ENCODE measurements at regions not wholly inside any gene's neighbourhood (a gene's known extent, or its start where the extent isn't known, plus 50 kb on each side); places are given as distances from the start of the nearest gene placed in this dataset.
"Not testable (repeated sequence)": the region's sequence is repeated elsewhere in the genome, so short reads cannot be mapped to it uniquely, and the experiment has no call there.

DNA sequence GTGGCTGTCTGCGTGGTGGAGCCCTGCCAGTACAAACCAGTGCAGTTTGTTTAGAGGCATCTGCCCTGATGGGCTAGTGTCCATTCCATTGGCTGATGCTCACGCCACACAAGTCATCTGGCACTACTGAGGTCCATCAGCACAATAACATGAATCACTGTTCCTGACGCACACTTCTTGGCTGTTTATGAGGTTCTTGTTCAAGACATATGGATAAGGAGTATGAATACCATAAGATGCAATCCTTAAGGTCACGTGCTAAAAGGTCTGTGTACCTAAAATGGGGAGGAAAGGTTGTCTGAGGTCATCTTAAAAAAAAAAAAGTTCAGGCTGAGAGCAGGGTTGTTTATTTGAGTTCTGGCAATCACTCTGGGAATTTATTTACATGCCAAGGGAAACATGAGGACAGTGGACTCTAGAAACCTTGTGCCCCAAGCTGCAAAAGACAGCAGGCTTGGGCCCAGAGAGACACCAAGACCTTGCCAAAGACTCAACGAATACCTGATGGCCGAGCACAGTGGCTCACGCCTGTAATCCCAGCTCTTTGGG lies 54.1 kb upstream of the SHLD1 start:
- no peak for DNase-seq
- Mint-ChIP-seq H3K9me3 (peaks cover 2% of the 10 kb centered on the region), H3K27me3 (ENCODE audit: low read depth) (no peaks in the 10 kb centered on the region), H3K4me3 (no peak overlapping the region), H3K4me1 (ENCODE audit: low read depth) (no peaks in the 10 kb centered on the region), H3K36me3 (ENCODE audit: low read depth) (no peaks in the 10 kb centered on the region), H3K27ac (no peak overlapping the region)
- intact Hi-C loops (cut with micrococcal nuclease) = no loop called here
- CTCF ChIA-PET = interaction anchor here (0.7 kb wide), 1 partner anchor 348 kb away, joined by 3 read pairs; no protein-coding TSS in a partner anchor

DNA sequence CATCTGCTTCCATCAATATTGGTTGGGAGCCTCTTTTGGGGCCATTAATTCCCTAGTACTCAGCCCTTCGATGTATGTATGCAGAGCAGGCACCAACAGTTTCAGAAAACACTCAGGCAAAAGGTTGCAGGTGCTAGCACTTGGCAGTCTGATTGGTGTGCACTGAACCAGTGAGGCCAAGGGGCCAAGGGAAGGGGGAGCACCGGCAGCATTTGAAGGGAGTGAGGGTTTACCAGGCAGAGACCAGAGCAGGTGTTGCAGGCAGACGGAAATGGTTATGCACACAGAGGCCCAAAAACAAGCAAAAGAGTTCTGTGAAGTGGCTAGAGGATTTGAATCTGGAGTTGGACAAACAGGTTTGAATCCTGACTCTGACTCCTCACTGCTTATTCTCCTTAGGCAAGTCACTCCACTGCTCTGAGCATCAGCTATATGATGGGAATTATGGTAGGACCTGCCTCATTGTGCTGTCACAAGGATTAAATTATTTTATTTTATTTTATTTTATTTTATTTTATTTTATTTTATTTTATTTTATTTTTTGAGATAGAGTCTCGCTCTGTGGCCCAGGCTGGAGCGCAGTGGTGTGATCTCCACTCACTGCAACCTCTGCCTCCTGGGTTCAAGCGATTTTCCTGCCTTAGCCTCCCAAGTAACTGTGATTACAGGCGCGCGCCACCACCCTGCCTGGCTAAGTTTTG lies 58.1 kb upstream of the SHLD1 start:
- Mint-ChIP-seq H3K36me3 (ENCODE audit: low read depth) (no peaks in the 10 kb centered on the region), H3K9me3 (peaks cover 2% of the 10 kb centered on the region), H3K27me3 (ENCODE audit: low read depth) (no peaks in the 10 kb centered on the region), H3K27ac (no peak overlapping the region), H3K4me1 (ENCODE audit: low read depth) (no peaks in the 10 kb centered on the region), H3K4me3 (no peak overlapping the region)
- intact Hi-C loops (cut with micrococcal nuclease) = no loop called here
- no peak for DNase-seq
- CTCF ChIA-PET = interaction anchor here (1.2 kb wide), 2 partner anchors 97 to 162 kb away, joined by 3 to 5 read pairs; no protein-coding TSS in a partner anchor

DNA sequence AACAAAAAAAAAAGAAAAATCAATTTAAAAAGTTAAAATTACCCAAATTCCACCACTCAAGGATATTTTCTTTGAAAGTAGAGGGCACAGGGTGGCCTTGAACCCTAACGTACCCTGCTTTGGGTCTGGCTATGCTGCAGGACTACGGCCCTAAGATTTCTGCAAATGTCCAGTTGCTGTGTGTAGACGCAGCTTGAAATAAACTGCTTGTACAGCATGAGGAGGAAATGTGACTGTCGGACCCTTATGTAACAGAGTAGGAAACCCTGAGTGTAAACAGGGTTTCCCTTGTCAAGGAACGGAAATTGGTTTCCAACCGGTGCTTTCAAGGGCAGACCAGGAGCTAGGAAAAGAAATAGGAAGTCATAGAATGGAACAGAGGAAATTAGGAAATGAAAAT lies 60.7 kb upstream of the SHLD1 start:
- no peak overlapping the region for H3K27ac Mint-ChIP-seq
- CTCF ChIA-PET = no interaction called here
- intact Hi-C loops (cut with micrococcal nuclease) = no loop called here
- DNase-seq = no peak
- no peaks in the 10 kb centered on the region for H3K9me3 Mint-ChIP-seq
- H3K4me3 Mint-ChIP-seq = no peak overlapping the region
- H3K36me3 Mint-ChIP-seq (ENCODE audit: low read depth) = no peaks in the 10 kb centered on the region
- H3K27me3 Mint-ChIP-seq (ENCODE audit: low read depth) = no peaks in the 10 kb centered on the region
- H3K4me1 Mint-ChIP-seq (ENCODE audit: low read depth) = no peaks in the 10 kb centered on the region

DNA sequence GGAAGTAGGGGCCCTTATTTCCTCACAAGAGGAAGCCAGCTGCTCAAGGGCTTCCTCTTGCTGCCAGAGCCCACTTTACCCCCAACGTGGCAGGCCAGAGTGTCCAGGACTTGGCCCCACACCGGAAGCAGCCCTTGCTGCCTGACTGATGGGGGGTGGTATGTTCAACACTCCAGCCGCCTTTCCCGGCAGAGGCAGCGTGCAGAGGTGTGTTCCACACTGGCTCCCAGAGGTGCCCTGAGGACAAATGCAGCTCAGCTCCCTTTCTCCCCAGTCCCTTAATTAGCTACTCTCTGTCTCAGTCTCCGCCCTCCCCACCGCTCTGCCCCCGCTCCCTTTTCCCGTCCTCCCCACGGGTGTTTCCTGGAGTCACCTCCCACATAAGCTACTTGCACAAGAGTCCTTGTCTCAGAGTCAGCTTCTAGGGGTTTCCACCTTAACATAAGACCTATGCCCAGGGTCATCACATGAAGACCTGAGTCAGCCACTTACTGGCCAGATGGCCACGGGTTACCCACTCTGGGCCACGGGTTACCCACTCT lies 61.7 kb upstream of the SHLD1 start:
- intact Hi-C loops (cut with micrococcal nuclease) = no loop called here
- no peak overlapping the region for H3K27ac Mint-ChIP-seq
- H3K36me3 Mint-ChIP-seq (ENCODE audit: low read depth) = no peaks in the 10 kb centered on the region
- no peak overlapping the region for H3K4me3 Mint-ChIP-seq
- no peak for DNase-seq
- no peaks in the 10 kb centered on the region for H3K9me3 Mint-ChIP-seq
- CTCF ChIA-PET = no interaction called here
- H3K27me3 Mint-ChIP-seq (ENCODE audit: low read depth) = no peaks in the 10 kb centered on the region
- no peaks in the 10 kb centered on the region for H3K4me1 Mint-ChIP-seq (ENCODE audit: low read depth)

DNA sequence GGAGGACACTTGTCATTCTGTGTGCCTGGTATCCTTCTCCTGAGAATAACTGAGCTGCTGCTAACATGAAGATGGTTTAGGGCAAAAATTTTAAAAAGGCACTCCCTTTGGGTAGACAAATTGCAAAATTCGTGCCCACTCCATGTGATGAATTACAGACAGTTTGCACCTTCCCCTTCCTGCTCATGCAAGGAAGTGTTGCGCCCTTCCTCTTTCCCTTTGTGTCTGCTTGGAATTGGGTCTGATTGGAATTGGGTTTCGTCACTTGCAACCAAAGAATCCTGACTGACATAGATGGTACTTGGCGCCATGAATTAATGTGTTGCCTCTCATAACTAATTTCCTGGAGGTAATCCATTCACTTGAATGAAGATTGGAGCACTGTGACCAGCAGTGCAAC lies 62.3 kb upstream of the SHLD1 start:
- intact Hi-C loops (cut with micrococcal nuclease) = no loop called here
- CTCF ChIA-PET = interaction anchor here (0.6 kb wide), 1 partner anchor 10 kb away, joined by 4 read pairs; no protein-coding TSS in a partner anchor

DNA sequence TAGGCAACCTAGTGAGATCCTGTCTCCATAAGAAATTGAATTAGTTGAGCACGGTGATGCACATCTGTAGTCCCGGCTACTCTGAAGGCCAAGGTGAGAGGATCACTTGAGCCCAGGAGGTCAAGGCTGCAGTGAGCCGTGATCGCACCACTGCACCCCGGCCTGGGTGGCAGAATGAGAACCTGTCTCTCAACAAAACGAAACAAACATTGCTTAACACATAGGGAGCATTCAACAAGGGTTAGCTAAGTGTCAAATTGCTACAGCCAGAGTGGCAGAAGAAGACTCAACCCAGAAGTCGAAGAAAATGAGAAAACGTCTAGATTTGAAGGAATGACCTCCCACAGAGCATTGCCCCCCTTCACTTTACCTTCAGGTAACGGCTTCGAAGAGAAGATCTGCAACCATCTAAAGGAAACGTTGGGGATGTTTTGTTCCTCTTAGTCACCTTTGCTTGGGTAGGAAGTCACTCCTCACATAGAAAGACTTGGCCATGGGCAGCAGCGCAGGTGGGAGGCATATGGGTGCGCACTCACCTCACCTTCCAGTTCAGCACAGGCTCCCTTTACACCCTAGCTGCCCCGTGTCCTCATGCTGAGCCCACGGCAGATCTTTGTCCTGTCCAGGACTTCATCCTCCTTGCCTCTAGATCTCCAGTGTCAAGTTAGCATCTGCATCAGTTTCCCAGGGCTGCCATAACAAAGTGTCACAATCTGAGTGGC lies 63.7 kb upstream of the SHLD1 start:
- Mint-ChIP-seq H3K4me3 (no peak overlapping the region), H3K27me3 (ENCODE audit: low read depth) (no peaks in the 10 kb centered on the region), H3K9me3 (no peaks in the 10 kb centered on the region), H3K4me1 (ENCODE audit: low read depth) (no peaks in the 10 kb centered on the region), H3K27ac (no peak overlapping the region), H3K36me3 (ENCODE audit: low read depth) (no peaks in the 10 kb centered on the region)
- intact Hi-C loops (cut with micrococcal nuclease) = no loop called here
- DNase-seq = no peak
- CTCF ChIA-PET = interaction anchor here (0.5 kb wide), 1 partner anchor 337 kb away, joined by 3 read pairs; no protein-coding TSS in a partner anchor

More for the DNA sequence above, 62.3 kb upstream of the SHLD1 start:
- H3K36me3 Mint-ChIP-seq (ENCODE audit: low read depth) = no peaks in the 10 kb centered on the region
- no peak for DNase-seq
- no peaks in the 10 kb centered on the region for H3K4me1 Mint-ChIP-seq (ENCODE audit: low read depth)
- no peaks in the 10 kb centered on the region for H3K9me3 Mint-ChIP-seq
- H3K27me3 Mint-ChIP-seq (ENCODE audit: low read depth) = no peaks in the 10 kb centered on the region
- no peak overlapping the region for H3K4me3 Mint-ChIP-seq
- H3K27ac Mint-ChIP-seq = no peak overlapping the region

DNA sequence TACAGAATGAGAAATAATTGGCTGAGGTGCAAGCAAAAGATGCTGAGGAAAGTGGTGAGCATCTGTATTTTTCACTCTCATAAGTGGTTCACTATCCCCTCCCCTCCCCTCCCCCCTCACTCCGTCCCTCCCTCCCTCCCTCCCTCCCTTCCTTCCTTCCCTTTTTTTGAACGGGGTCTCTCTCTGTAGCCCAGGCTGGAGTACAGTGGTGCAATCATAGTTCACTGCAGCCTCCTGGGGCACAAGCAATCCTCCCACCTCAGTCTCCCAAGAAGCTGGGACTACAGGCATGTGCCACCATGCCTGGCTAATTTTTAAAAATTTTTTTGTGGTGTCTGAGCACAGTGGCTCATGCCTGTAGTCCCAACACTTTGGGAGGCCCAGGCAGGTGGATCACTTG lies 67.6 kb upstream of the SHLD1 start:
- H3K27ac Mint-ChIP-seq; H3K9me3 Mint-ChIP-seq; H3K4me1 Mint-ChIP-seq (ENCODE audit: low read depth); H3K27me3 Mint-ChIP-seq (ENCODE audit: low read depth); CTCF ChIA-PET; DNase-seq; H3K4me3 Mint-ChIP-seq; intact Hi-C loops (cut with micrococcal nuclease); H3K36me3 Mint-ChIP-seq (ENCODE audit: low read depth): not testable (repeated sequence)

DNA sequence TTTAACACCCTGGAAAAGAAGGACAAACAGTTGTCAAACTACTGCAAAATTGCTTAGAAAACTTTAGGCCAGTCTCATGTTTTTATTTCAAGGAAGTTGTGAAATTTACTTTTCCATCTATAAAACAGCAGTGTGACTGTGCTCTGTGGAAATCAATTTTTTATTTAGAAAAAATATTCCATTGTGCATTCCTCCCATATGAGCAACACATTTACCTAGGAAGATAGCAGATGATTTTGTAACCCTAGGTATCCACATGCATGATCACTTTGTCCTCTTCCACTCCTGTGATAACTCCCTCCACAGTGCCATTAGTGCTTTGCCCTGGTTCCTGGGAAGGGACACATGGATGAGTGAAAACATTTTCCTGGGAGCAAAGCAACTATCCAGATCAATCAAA lies 69.4 kb upstream of the GPCPD1 start:
- H3K36me3 Mint-ChIP-seq (ENCODE audit: low read depth) = no peaks in the 10 kb centered on the region
- no peaks in the 10 kb centered on the region for H3K27me3 Mint-ChIP-seq (ENCODE audit: low read depth)
- CTCF ChIA-PET = interaction anchor here (0.9 kb wide), 1 partner anchor 13 kb away, joined by 3 read pairs; no protein-coding TSS in a partner anchor
- H3K4me1 Mint-ChIP-seq (ENCODE audit: low read depth) = no peaks in the 10 kb centered on the region
- no peaks in the 10 kb centered on the region for H3K9me3 Mint-ChIP-seq
- H3K27ac Mint-ChIP-seq = no peak overlapping the region
- no peak for DNase-seq
- no peak overlapping the region for H3K4me3 Mint-ChIP-seq
- intact Hi-C loops (cut with micrococcal nuclease) = no loop called here

DNA sequence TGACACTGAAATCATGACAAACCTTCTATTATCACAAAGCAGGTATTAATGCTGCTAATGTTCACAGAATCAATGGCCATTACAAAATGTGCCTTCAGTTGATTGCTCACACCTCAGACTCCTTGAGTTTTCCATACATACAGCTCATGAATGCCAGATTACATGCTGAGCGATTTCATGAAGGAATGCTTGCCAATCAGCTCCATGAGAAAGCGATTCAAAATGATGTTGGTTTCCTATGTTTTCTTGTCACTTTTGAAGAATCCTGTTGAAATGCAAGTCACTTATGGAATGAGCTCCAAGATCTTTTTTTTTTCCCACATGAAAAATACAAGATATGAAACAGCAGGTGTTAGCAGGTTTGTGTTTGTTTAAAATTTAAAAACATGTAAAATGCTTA lies 68.0 kb upstream of the GPCPD1 start:
- Mint-ChIP-seq H3K4me3 (no peak overlapping the region), H3K27me3 (ENCODE audit: low read depth) (no peaks in the 10 kb centered on the region), H3K4me1 (ENCODE audit: low read depth) (peaks cover 7% of the 10 kb centered on the region), H3K9me3 (no peaks in the 10 kb centered on the region), H3K27ac (no peak overlapping the region), H3K36me3 (ENCODE audit: low read depth) (no peaks in the 10 kb centered on the region)
- CTCF ChIA-PET = interaction anchor here (0.9 kb wide), 1 partner anchor 110 kb away, joined by 4 read pairs; no protein-coding TSS in a partner anchor
- DNase-seq = no peak
- intact Hi-C loops (cut with micrococcal nuclease) = no loop called here

DNA sequence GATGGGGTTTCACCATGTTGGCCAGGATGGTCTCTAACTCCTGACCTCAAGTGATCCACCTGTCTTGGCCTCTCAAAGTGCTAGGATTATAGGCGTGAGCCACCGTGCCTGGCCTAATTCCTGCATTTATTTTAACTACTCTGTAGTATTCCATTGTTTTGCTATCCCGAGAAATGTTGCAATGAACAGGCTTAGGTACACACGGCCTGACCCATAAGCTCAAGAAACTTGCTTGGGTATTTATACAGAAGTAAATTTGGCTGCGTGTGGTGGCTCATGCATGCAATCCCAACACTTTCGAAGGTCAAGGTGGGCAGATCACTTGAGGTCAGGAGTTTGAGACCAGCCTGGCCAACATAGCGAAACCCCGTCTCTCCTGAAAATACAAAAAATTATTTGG lies 67.1 kb upstream of the GPCPD1 start:
- H3K9me3 Mint-ChIP-seq; H3K4me1 Mint-ChIP-seq (ENCODE audit: low read depth); intact Hi-C loops (cut with micrococcal nuclease); DNase-seq; H3K27me3 Mint-ChIP-seq (ENCODE audit: low read depth); H3K36me3 Mint-ChIP-seq (ENCODE audit: low read depth); H3K27ac Mint-ChIP-seq; H3K4me3 Mint-ChIP-seq: not testable (repeated sequence)
- CTCF ChIA-PET = interaction anchor here (0.7 kb wide), 1 partner anchor 12 kb away, joined by 3 read pairs; no protein-coding TSS in a partner anchor

DNA sequence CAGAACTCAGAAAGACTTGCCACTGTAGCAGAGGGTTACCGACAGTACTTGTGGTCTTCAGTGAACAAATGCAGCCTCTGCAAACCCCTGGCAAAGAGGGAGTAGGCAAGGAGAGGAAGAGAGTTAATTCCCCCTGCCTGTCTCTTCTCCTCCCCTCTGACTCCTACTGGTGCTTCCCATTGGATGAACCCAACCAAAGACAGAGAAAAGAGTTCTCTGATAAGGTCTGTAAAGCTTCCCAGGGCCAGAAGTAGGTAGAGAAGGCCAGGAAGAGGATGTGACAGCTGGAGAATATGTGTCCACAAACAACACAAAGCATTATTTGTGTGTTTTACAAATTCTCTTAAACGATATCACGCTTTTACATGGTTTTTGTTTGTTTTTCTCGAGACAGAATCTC lies 66.6 kb upstream of the GPCPD1 start:
- intact Hi-C loops (cut with micrococcal nuclease) = no loop called here
- no peak for DNase-seq
- no peaks in the 10 kb centered on the region for H3K27me3 Mint-ChIP-seq (ENCODE audit: low read depth)
- CTCF ChIA-PET = interaction anchor here (0.6 to 0.7 kb wide), 2 partner anchors 12 to 15 kb away, joined by 3 to 4 read pairs; no protein-coding TSS in a partner anchor
- no peak overlapping the region for H3K4me3 Mint-ChIP-seq
- H3K9me3 Mint-ChIP-seq = no peaks in the 10 kb centered on the region
- H3K36me3 Mint-ChIP-seq (ENCODE audit: low read depth) = no peaks in the 10 kb centered on the region
- H3K27ac Mint-ChIP-seq = no peak overlapping the region
- peaks cover 7% of the 10 kb centered on the region for H3K4me1 Mint-ChIP-seq (ENCODE audit: low read depth)

All from activated naive CD4-positive, alpha-beta T cell treated with anti-CD3 and anti-CD28 coated beads for 36 hours (primary cell).